ENCODE measurements at regions not wholly inside any gene's neighbourhood (a gene's known extent, or its start where the extent isn't known, plus 50 kb on each side); places are given as distances from the start of the nearest gene placed in this dataset.

DNA sequence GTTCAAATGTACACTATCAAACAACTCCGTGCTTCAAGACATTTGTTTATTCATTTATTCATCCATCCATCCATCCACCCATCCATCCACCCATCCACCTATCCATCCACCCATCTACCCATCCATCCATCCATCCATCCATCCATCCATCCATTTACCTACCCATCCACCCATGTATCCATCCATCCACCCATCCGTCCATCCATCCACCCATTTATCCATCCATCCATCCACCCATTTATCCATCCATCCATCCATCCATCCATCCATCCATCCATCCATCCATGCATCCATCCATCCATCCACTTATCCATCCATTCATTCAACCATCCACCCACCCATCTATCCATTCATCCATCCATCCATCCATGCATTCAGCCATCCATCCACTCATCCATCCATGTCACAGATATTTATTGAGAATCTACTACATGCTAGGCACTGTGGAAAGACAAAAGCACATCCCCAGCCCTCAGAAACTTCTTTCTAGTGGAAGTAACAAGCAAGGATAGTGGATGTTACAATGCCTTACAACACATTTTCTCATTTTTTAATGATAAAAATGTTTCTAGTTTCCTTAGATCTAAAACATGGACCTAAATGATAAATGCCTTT, 237.6 kb downstream of the ZNF536 start:
- TF ChIP-seq POLR2A (IDR thresholded peaks at IDR 0.05) = no peak
- TF ChIP-seq, protein P1, sequence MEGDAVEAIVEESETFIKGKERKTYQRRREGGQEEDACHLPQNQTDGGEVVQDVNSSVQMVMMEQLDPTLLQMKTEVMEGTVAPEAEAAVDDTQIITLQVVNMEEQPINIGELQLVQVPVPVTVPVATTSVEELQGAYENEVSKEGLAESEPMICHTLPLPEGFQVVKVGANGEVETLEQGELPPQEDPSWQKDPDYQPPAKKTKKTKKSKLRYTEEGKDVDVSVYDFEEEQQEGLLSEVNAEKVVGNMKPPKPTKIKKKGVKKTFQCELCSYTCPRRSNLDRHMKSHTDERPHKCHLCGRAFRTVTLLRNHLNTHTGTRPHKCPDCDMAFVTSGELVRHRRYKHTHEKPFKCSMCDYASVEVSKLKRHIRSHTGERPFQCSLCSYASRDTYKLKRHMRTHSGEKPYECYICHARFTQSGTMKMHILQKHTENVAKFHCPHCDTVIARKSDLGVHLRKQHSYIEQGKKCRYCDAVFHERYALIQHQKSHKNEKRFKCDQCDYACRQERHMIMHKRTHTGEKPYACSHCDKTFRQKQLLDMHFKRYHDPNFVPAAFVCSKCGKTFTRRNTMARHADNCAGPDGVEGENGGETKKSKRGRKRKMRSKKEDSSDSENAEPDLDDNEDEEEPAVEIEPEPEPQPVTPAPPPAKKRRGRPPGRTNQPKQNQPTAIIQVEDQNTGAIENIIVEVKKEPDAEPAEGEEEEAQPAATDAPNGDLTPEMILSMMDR (IDR thresholded peaks at IDR 0.05) = no peak

All from adrenal gland (tissue), 5 donors.